Hepatocyte (in vitro differentiated cells): ENCODE measurements at regions not wholly inside any gene's neighbourhood (a gene's known extent, or its start where the extent isn't known, plus 50 kb on each side); places are given as distances from the start of the nearest gene placed in this dataset.

ENCODE experiments used
- DNase-seq: peaks from one replicate; pipeline ENCODE4 v3.0.0-alpha.2; 2016; ENCODE audit warnings: low spot score
- H2AFZ ChIP-seq: fragments of 200-600 bp; sonication (generic); 2 replicates; pipeline ENCODE4 v1.6.0; 2016; ENCODE audit warnings: antibody characterized with exemption, mild to moderate bottlenecking
- H3K27ac ChIP-seq: fragments of 200-600 bp; sonication (generic); 2 replicates; pipeline ENCODE4 v1.5.1; 2016; ENCODE audit warnings: mild to moderate bottlenecking
- H3K27me3 ChIP-seq: fragments of 200-600 bp; sonication (generic); 2 replicates; pipeline ENCODE4 v1.6.1; 2016
- H3K36me3 ChIP-seq: fragments of 200-600 bp; sonication (generic); replicated peaks from 2 replicates; pipeline ENCODE4 v1.5.1; 2016; ENCODE audit warnings: low read depth; ENCODE audit not compliant: insufficient read depth
- H3K4me1 ChIP-seq: fragments of 200-600 bp; sonication (generic); 2 replicates; pipeline ENCODE4 v1.5.1; 2016; ENCODE audit warnings: mild to moderate bottlenecking, moderate library complexity; ENCODE audit not compliant: insufficient read depth
- H3K4me2 ChIP-seq: fragments of 200-600 bp; sonication (generic); 2 replicates; pipeline ENCODE4 v1.6.0; 2016
- H3K4me3 ChIP-seq: fragments of 200-600 bp; sonication (generic); 2 replicates; pipeline ENCODE4 v1.5.1; 2016; ENCODE audit warnings: mild to moderate bottlenecking
- H3K79me2 ChIP-seq: fragments of 200-600 bp; sonication (generic); 2 replicates; pipeline ENCODE4 v1.6.0; 2017; ENCODE audit warnings: mild to moderate bottlenecking
- H3K9me2 ChIP-seq: fragments of 200-600 bp; sonication (generic); replicated peaks from 2 replicates; pipeline ENCODE4 v1.6.0; 2017; ENCODE audit warnings: mild to moderate bottlenecking; ENCODE audit not compliant: insufficient read depth
- H3K9me3 ChIP-seq: fragments of 200-600 bp; sonication (generic); 2 replicates; pipeline ENCODE4 v1.5.1; 2016; ENCODE audit warnings: low read depth, mild to moderate bottlenecking
- H4K20me1 ChIP-seq: fragments of 200-600 bp; sonication (generic); 2 replicates; pipeline ENCODE4 v1.6.0; 2016; ENCODE audit warnings: mild to moderate bottlenecking; ENCODE audit not compliant: insufficient read depth, poor library complexity, severe bottlenecking
- CTCF ChIP-seq: fragments of 200-600 bp; sonication (generic); IDR thresholded peaks from 2 replicates; pipeline ENCODE4 v1.5.1; 2016; ENCODE audit warnings: antibody characterized with exemption, mild to moderate bottlenecking; ENCODE audit not compliant: poor library complexity
- EZH2 ChIP-seq: fragments of 200-600 bp; sonication (generic); IDR thresholded peaks from 2 replicates; pipeline ENCODE4 v1.6.1; 2016; ENCODE audit warnings: antibody characterized with exemption, mild to moderate bottlenecking, borderline replicate concordance
- EZH2phosphoT487 ChIP-seq: fragments of 200-600 bp; sonication (generic); IDR thresholded peaks from one replicate; pipeline ENCODE4 v1.6.1; 2018; ENCODE audit warnings: antibody characterized with exemption, mild to moderate bottlenecking, low read depth, moderate library complexity; ENCODE audit not compliant: unreplicated experiment, severe bottlenecking
- WGBS: methylation state at CpG from one replicate; pipeline ENCODE4 v1.1.6; 2016; ENCODE audit warnings: low lambda C conversion rate; ENCODE audit errors: missing lambda C conversion rate; 5-methylcytosine and 5-hydroxymethylcytosine counted together

DNA sequence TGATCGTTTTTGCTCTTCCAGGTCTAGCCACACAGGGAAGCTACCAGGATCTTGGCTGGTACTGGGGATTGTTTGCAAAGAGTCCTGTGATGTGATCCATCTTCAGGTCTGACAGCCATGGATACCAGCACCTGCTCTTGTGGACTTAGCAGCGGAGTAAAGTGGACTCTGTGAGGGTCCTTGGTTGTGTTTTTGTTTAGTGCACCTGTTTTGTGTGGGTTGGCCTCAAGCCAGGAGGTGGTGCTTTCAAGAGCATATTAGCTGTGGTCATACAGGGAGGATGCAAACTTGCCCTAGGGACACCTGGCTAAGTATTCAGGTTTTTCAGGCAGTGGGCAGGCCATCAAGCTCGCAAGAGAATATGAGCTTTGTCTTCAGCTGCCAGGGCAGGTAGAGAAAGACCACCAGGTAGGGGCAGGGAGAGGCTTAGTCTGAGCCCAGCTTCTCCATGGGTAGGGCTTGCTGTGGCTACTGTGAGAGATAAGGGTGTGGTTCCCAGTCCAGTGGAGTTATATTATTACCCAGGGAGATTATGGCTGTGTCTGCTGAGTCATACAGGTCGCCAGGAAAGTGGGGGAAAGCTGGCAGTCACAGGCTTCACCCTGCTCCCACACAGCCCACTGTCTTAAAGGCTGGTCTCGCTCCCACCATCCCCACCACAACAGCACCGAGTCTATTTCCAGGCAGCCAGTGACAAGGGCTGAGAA is 293.7 kb downstream of the PCDH18 start:
- no peak overlapping the region for H3K4me2 ChIP-seq
- no peak overlapping the region for H3K4me3 ChIP-seq
- no peaks in the 10 kb centered on the region for H3K9me2 ChIP-seq
- TF ChIP-seq CTCF (no peak), EZH2phosphoT487 (no peak), EZH2 (no peak)
- H4K20me1 ChIP-seq: no peaks in the 10 kb centered on the region
- no peak overlapping the region for H2AFZ ChIP-seq
- H3K4me1 ChIP-seq: no peaks in the 10 kb centered on the region
- no peak overlapping the region for H3K27ac ChIP-seq
- H3K79me2 ChIP-seq: no peaks in the 10 kb centered on the region
- no peaks in the 10 kb centered on the region for H3K36me3 ChIP-seq
- H3K27me3 ChIP-seq: no peaks in the 10 kb centered on the region
- DNase-seq: peak; percentile 19
- 90% methylated on average over 6 of the region's 6 CpGs for WGBS
- no peaks in the 10 kb centered on the region for H3K9me3 ChIP-seq

DNA sequence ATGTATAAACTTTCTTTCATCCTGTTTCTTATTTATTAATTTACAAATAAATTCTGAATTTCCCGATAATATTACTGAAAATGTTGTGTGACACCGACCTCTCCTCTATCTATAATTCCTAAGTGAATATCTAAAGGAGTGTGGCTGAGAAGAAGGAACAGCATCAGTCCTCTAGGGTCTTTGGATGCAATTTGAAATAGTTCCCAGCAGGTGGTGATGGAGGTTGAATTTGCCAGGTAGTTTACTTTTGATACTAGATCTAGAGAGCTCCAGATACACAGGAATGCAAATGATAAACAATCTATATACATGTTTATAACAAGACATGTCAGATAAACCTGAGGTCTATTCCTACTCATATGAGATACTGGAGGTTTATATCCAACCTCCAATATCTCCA is 305.4 kb downstream of the PCDH18 start:
- H3K27ac ChIP-seq: no peak overlapping the region
- peak; percentile 10 for DNase-seq
- no peak overlapping the region for H3K4me2 ChIP-seq
- H3K4me1 ChIP-seq: no peaks in the 10 kb centered on the region
- no peaks in the 10 kb centered on the region for H3K36me3 ChIP-seq
- TF ChIP-seq CTCF (peak; percentile 35), EZH2 (no peak)
- 68% methylated on average over 2 of the region's 2 CpGs for WGBS
- no peaks in the 10 kb centered on the region for H4K20me1 ChIP-seq
- no peaks in the 10 kb centered on the region for H3K79me2 ChIP-seq
- no peaks in the 10 kb centered on the region for H3K9me3 ChIP-seq
- no peaks in the 10 kb centered on the region for H3K9me2 ChIP-seq
- no peak overlapping the region for H2AFZ ChIP-seq
- no peak overlapping the region for H3K4me3 ChIP-seq
- H3K27me3 ChIP-seq: no peaks in the 10 kb centered on the region

- Histone ChIP-seq H4K20me1 (no peaks in the 10 kb centered on the region), H3K9me2 (no peaks in the 10 kb centered on the region), H3K4me1 (no peaks in the 10 kb centered on the region), H2AFZ (no peak overlapping the region), H3K4me2 (peak overlapping the region; percentile 36), H3K9me3 (no peaks in the 10 kb centered on the region), H3K27ac (no peak overlapping the region), H3K4me3 (no peak overlapping the region), H3K36me3 (no peaks in the 10 kb centered on the region), H3K27me3 (no peaks in the 10 kb centered on the region), H3K79me2 (no peaks in the 10 kb centered on the region)
- WGBS: 51% methylated on average over 2 of the region's 2 CpGs
- DNase-seq: no peak
- TF ChIP-seq CTCF (no peak), EZH2 (no peak), EZH2phosphoT487 (no peak)
These were observed 306.1 kb downstream of the PCDH18 start for GRCh38 chr4:137226221-137226620.
